Lung (tissue), 11 donors: ENCODE measurements at regions not wholly inside any gene's neighbourhood (a gene's known extent, or its start where the extent isn't known, plus 50 kb on each side); places are given as distances from the start of the nearest gene placed in this dataset.

ENCODE experiments used
- ATAC-seq: fragments of 200-7000 bp; cut with Tn5 transposase; one replicate; pipeline ENCODE4 v1.9.1; 2020; ENCODE audit warnings: moderate number of reproducible peaks; ENCODE audit not compliant: insufficient read depth, low FRiP score
- DNase-seq, 3 donors: peaks; one replicate each; pipeline ENCODE4 v3.0.0-alpha.2; 2013 to 2017
- H3K27ac ChIP-seq, 2 donors: one replicate each; pipeline ENCODE4 v1.5.1; 2013; ENCODE audit warnings: mild to moderate bottlenecking in 2 of 2, moderate library complexity in 2 of 2, control low read depth in 1 of 2, inconsistent platforms in 1 of 2, low read depth in 1 of 2, low read length in 1 of 2
- H3K27me3 ChIP-seq, 3 donors: one replicate each; pipeline ENCODE4 v1.5.1; 2013; ENCODE audit warnings: low read length in 2 of 3; ENCODE audit not compliant: control insufficient read depth in 3 of 3, insufficient read depth in 3 of 3
- H3K36me3 ChIP-seq, 4 donors: one replicate each; pipeline ENCODE4 v1.5.1; 2013; ENCODE audit warnings: low read length in 4 of 4, mild to moderate bottlenecking in 1 of 4, moderate library complexity in 1 of 4; ENCODE audit not compliant: control insufficient read depth in 4 of 4, insufficient read depth in 4 of 4
- H3K4me1 ChIP-seq, 5 donors: one replicate each; pipeline ENCODE4 v1.5.1; 2013; ENCODE audit warnings: low read length in 5 of 5, mild to moderate bottlenecking in 2 of 5, moderate library complexity in 1 of 5; ENCODE audit not compliant: control insufficient read depth in 5 of 5, insufficient read depth in 5 of 5
- H3K4me3 ChIP-seq: one replicate; pipeline ENCODE4 v1.5.1; 2013; ENCODE audit warnings: mild to moderate bottlenecking, control low read depth, moderate library complexity
- H3K9ac ChIP-seq, 2 donors: one replicate each; pipeline ENCODE4 v1.5.1; 2013; ENCODE audit warnings: low read length in 2 of 2, control low read depth in 1 of 2; ENCODE audit not compliant: insufficient read depth in 1 of 2
- H3K9me3 ChIP-seq, 4 donors: one replicate each; pipeline ENCODE4 v1.5.1; 2013; ENCODE audit warnings: low read length in 3 of 4, mild to moderate bottlenecking in 1 of 4, moderate library complexity in 1 of 4; ENCODE audit not compliant: control insufficient read depth in 4 of 4, insufficient read depth in 3 of 4
- WGBS, 2 donors: extraction: QIAGEN DNeasy Blood & Tissue Kit; methylation state at CpG; one replicate each; pipeline ENCODE4 v1.1.7; 2013; 5-methylcytosine and 5-hydroxymethylcytosine counted together
- TF ChIP-seq, protein P1 (sequence below): IDR thresholded peaks from 2 replicates; pipeline ENCODE4 v1.5.1; 2012; ENCODE audit warnings: mild to moderate bottlenecking; ENCODE audit errors: control extremely low read depth, extremely low read depth
- donor health status: control.
- donor health status: control.
- donor health status: Bipolar disorder and iron deficiency.
- donor health status: healthy.
- donor health status: DM: yes; HTN: yes; CAD: no.

DNA sequence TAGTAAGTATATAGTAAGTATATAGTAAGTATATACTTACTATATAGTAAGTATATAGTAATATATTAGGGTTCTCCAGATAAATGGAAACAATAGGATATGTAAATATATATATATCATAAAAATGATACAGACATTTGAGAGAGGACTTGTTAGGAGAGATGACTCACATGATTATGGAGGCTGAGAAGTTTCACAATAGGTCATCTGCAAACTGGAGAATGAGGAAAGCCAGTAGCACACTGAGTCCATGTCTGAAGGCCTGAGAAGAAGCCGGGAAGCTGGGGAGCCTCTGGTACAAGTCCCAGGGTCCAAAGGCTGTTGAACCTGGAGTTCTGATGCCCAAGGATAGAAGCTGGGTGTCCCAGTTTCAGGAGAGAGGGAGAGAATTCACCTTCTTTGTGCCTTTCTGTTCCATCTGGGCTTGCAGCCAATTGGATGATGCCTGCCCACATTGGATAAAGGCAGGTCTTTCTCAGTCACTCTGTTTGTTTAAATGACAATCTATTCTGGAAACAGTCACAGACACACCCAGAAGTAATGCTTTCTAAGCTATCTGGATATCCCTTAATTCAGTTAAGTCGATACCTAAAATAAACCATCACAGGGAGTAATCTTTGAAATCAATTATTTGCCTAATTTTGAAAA is 205.5 kb upstream of the CDC14C start:
- Histone ChIP-seq H3K4me1 (no peaks in the 10 kb centered on the region), H3K27me3 (no peaks in the 10 kb centered on the region), H3K4me3 (no peak overlapping the region), H3K9me3 (no peaks in the 10 kb centered on the region), H3K36me3 (no peaks in the 10 kb centered on the region), H3K27ac (no peak overlapping the region), H3K9ac (no peak overlapping the region)
- no peak for DNase-seq
- WGBS, 2 donors: 80 to 84% methylated on average over 2 of the region's 2 CpGs
- ATAC-seq: no peak
- TF ChIP-seq, protein P1, sequence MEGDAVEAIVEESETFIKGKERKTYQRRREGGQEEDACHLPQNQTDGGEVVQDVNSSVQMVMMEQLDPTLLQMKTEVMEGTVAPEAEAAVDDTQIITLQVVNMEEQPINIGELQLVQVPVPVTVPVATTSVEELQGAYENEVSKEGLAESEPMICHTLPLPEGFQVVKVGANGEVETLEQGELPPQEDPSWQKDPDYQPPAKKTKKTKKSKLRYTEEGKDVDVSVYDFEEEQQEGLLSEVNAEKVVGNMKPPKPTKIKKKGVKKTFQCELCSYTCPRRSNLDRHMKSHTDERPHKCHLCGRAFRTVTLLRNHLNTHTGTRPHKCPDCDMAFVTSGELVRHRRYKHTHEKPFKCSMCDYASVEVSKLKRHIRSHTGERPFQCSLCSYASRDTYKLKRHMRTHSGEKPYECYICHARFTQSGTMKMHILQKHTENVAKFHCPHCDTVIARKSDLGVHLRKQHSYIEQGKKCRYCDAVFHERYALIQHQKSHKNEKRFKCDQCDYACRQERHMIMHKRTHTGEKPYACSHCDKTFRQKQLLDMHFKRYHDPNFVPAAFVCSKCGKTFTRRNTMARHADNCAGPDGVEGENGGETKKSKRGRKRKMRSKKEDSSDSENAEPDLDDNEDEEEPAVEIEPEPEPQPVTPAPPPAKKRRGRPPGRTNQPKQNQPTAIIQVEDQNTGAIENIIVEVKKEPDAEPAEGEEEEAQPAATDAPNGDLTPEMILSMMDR: no peak

DNA sequence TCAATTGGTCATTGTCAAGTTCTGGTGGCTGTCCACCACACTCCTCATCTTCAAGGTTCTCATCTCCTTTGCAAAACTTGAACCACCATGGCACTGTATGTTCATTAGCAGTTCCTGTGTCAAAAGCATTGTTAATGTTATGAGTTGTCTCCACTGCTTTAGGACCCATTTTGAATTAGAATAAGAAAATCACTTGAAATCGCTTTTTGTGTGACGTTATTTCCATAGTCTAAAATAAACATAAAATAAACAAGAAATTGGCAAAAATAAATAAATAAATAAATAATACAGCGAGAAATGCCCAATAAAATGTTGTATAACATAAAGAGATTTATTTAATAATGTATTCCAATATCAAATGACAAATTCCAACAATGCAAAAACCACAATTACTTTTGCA is 195.5 kb upstream of the CDC14C start:
- WGBS, 2 donors: 87 to 88% methylated on average over 3 of the region's 3 CpGs
- DNase-seq (no peak), ATAC-seq (no peak)
- TF ChIP-seq, protein P1: no peak
- Histone ChIP-seq H3K4me1 (no peaks in the 10 kb centered on the region), H3K27me3 (no peaks in the 10 kb centered on the region), H3K9ac (no peak overlapping the region), H3K9me3 (no peaks in the 10 kb centered on the region), H3K27ac (no peak overlapping the region), H3K36me3 (no peaks in the 10 kb centered on the region), H3K4me3 (no peak overlapping the region)

DNA sequence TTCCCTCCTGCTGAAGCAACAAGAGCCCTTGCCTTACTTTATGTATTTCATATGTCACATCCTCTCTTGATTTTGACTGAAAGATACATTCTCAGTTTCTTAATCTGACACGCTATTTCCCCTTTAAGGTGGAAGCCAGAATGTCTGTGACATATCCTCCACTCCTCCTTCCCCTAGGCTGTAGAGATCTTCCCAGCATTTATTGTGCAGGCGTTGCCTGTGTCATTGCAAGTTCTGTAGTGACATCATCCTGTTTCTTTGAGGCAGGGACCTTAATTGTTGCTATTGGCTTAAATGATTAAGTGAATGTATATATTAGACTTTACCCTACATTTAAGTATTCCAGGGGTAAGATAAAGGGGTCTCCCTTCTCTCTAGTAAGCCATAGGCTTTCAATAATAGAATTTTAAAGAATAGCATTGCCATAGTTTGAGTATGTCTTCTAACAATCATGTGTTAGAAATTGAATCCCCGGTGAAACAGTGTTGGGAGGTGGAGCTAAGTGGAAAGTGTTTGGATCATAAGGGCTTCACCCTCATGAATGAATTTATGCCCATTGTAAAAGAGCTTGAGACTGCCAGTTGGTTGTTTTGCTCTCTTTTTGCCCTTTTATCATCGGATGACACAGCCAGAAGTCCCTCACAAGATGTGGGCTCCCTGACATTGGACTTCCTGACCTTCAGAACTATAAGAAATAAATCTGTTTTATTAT is 189.5 kb upstream of the CDC14C start:
- no peak overlapping the region for H3K9ac ChIP-seq
- peaks cover 0 to 7% (median 3%) of the 10 kb centered on the region in 4 donors for H3K9me3 ChIP-seq
- ATAC-seq (no peak), DNase-seq (no peak)
- H3K27me3 ChIP-seq: no peaks in the 10 kb centered on the region
- no peak overlapping the region for H3K4me3 ChIP-seq
- TF ChIP-seq, protein P1: no peak
- 49 to 55% methylated on average over 4 of the region's 4 CpGs for WGBS, 2 donors
- no peaks in the 10 kb centered on the region for H3K4me1 ChIP-seq
- no peaks in the 10 kb centered on the region for H3K36me3 ChIP-seq
- H3K27ac ChIP-seq: no peak overlapping the region
